Hematopoietic multipotent progenitor cell treated with erythropoietin and hydrocortisone succinate and interleukin-3 and kit ligand, for 6 days (in vitro differentiated cells): ENCODE measurements at regions not wholly inside any gene's neighbourhood (a gene's known extent, or its start where the extent isn't known, plus 50 kb on each side); places are given as distances from the start of the nearest gene placed in this dataset.
"Not testable (repeated sequence)": the region's sequence is repeated elsewhere in the genome, so short reads cannot be mapped to it uniquely, and the experiment has no call there.

Source experiments
- DNase-seq: peaks from one replicate; pipeline ENCODE4 v3.0.0-alpha.2; 2015

GRCh38 chr10:85420501-85421191, 945.9 kb downstream of the GRID1 start:
- DNase-seq = no peak

GRCh38 chr10:85421421-85421820, 945.2 kb downstream of the GRID1 start:
- no peak for DNase-seq

GRCh38 chr10:85429126-85429525, 937.5 kb downstream of the GRID1 start:
- no peak for DNase-seq

GRCh38 chr10:85430991-85431390, 935.6 kb downstream of the GRID1 start:
- no peak for DNase-seq

- DNase-seq = no peak
Observed at GRCh38 chr10:85433248-85433647, 933.3 kb downstream of the GRID1 start.

- DNase-seq = no peak
Observed at GRCh38 chr10:85444868-85445267, 921.7 kb downstream of the GRID1 start.

- no peak for DNase-seq
Observed at GRCh38 chr10:85445702-85446101, 920.9 kb downstream of the GRID1 start.

GRCh38 chr10:85446827-85447226, 919.8 kb downstream of the GRID1 start:
- no peak for DNase-seq

- peak; percentile 35 for DNase-seq
Observed at GRCh38 chr10:85447690-85448089, 918.9 kb downstream of the GRID1 start.

- no peak for DNase-seq
Observed at GRCh38 chr10:85448716-85449115, 917.9 kb downstream of the GRID1 start.

GRCh38 chr10:85454386-85454785, 912.2 kb downstream of the GRID1 start:
- DNase-seq = no peak

- no peak for DNase-seq
Observed at GRCh38 chr10:85457191-85457590, 909.4 kb downstream of the GRID1 start.

- DNase-seq = no peak
Observed at GRCh38 chr10:85458324-85458723, 908.3 kb downstream of the GRID1 start.

GRCh38 chr10:85459906-85460305, 906.7 kb downstream of the GRID1 start:
- no peak for DNase-seq

GRCh38 chr10:85464336-85464735, 902.3 kb downstream of the GRID1 start:
- no peak for DNase-seq

- no peak for DNase-seq
Observed at GRCh38 chr10:85477979-85478378, 888.6 kb downstream of the GRID1 start.

GRCh38 chr10:85490431-85490830, 876.2 kb downstream of the GRID1 start:
- no peak for DNase-seq

GRCh38 chr10:85491652-85492051, 874.9 kb downstream of the GRID1 start:
- DNase-seq = no peak

- DNase-seq = no peak
Observed at GRCh38 chr10:85492684-85493083, 873.9 kb downstream of the GRID1 start.

GRCh38 chr10:85493703-85494102, 872.9 kb downstream of the GRID1 start:
- no peak for DNase-seq

- DNase-seq = not testable (repeated sequence)
Observed at GRCh38 chr10:85504641-85505040, 862.0 kb downstream of the GRID1 start.

- no peak for DNase-seq
Observed at GRCh38 chr10:85508159-85508558, 858.4 kb downstream of the GRID1 start.

GRCh38 chr10:85510682-85511081, 855.9 kb downstream of the GRID1 start:
- DNase-seq = no peak

- no peak for DNase-seq
Observed at GRCh38 chr10:85513436-85513835, 853.2 kb downstream of the GRID1 start.

GRCh38 chr10:85515316-85515715, 851.3 kb downstream of the GRID1 start:
- DNase-seq = no peak
